Activated CD4-positive, alpha-beta T cell treated with anti-CD3 and anti-CD28 coated beads, Interleukin-10, Interleukin-2, amounts not matched to agents 100 ng/mL and 50 ng/mL, durations not matched to agents 16 hours and 8 hours (primary cell): ENCODE measurements at regions not wholly inside any gene's neighbourhood (a gene's known extent, or its start where the extent isn't known, plus 50 kb on each side); places are given as distances from the start of the nearest gene placed in this dataset.

Experiments
- DNase-seq: peaks from one replicate; pipeline ENCODE4 v3.0.0-alpha.2; 2020

DNA sequence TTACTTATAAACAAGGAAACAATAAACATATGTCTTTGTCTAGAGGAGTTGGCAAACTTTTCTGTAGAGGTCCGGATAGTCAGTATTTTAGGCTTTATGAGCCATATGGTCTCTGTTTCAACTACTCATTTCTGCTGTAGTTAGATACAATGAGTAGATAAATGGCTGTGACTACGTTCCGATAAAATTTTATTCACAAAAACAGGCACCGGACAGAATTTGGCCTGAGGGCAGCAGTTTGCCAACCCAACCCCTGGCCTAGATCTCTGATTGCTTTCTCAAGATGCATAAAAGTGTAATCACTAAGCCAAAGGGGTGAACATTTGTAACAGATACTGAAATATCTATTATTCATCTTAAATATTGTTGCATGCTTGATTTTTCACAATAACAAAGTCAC, 123.1 kb upstream of the ESRRG start:
- no peak for DNase-seq

DNA sequence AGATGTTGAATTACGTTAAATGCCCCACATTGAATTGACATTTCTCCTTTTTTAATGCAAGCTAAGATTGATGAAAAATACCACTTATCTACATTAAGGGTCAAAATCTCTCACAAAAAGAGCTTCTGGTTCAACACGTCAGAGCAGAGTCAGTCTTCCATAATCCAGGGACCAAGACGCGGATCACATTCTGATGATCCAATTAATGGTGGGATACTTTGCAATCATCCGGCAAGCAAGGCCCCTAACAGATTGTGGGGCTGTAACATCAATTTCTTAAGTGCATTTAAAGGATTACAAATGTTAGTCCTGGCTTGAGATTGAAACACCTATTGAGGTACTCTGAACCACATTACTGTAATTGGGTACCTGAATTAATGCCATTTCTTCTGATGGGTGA, 120.2 kb upstream of the ESRRG start:
- no peak for DNase-seq

DNA sequence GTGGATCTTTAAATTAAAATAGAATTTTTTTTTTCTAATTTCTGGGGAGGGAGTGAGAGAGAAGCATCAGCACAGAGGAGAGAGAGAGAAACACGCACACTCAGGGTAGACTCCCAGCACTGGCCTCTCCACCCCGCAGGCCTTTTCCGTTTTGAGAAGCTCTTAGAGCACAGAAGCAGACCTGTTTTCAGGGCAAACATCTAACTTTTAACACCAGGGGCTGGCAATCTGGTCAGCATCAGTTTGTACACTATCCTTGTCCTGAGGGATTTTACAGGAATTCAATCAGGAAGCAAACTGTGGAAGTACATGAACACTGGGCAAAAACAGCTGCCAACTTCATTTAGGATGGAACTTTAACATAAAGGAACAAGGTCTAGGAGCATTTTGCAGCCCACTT, 117.9 kb upstream of the ESRRG start:
- no peak for DNase-seq

DNA sequence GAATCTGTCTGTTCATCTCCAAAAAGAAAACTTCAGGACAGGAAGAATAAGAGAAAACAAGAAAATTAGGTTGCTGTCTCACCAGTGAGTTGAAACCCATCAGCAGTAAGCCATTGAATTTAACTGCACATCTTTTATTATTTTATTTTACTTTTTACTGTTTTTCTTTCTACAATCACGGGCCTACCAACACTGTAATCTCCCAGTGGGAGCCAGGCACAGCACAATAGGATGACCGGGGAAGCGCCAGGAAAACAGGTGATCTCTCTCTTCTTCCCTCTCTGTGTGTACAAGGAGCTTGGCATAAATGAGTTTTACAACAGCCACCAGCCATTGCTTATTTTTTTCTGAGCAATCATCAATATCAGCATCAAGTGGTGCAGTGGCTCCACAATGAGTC, 113.1 kb upstream of the ESRRG start:
- DNase-seq: no peak

- DNase-seq: no peak
Measured at GRCh38 chr1:216833509-216833908, 110.3 kb upstream of the ESRRG start.

DNA sequence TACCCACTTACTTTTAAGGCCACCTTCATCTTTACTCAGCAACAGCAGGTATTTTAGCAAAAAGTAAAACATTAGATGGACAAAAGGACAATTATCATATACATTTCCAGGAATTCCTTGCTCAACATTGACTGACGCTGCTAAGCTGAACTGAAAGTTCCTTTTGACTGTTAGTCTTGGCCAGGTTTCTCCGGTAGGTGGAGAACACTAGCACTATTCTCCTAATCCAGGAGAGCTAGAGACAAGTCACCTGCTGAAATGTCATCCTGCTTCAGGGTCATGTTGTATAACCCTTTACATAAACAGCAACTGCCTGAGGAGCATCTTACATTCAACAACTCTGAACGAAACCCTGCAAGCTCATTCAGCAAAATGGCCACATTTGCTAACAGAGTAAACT, 109.0 kb upstream of the ESRRG start:
- DNase-seq: no peak

GRCh38 chr1:216830424-216831210, 107.4 kb upstream of the ESRRG start:
- DNase-seq: no peak

GRCh38 chr1:216827251-216827650, 104.0 kb upstream of the ESRRG start:
- DNase-seq: no peak

DNA sequence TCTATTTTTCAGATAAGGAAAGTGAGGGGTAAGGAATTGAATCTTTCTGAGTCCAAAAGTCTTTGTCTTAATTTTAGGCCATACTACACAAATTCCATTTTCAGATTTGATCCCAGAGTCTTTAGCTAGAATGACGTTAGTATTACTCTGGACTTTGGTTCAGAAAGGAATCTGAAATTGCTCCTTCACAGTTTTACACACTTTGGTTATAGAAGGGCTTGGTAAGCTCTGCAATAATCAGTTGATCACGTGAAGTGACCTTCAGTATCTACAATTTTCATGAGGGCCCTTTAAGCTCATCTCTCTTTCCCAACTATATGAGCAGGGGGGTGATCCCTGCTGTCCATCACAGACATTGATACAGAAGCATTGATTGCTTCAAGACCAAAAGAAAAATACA, 103.4 kb upstream of the ESRRG start:
- no peak for DNase-seq

DNA sequence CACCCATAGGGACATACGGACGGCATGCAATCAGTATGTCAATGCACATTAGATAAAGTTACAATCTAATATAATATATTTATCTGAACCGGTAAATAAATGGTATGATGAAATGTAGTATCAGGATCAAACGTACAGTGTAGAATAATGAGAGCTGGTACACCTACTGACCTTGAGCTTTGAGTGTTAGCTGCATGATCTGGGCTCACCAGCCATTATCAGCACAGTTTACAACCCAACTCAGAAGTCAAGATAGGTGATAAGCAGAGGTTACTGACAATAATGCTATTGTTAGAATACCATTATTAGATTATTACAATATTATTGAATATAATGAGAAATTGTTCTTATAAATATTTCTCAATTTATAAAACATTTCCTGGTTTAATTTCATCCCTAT, 103.0 kb upstream of the ESRRG start:
- no peak for DNase-seq

- DNase-seq: no peak
Measured at GRCh38 chr1:216825557-216825956, 102.3 kb upstream of the ESRRG start.

DNA sequence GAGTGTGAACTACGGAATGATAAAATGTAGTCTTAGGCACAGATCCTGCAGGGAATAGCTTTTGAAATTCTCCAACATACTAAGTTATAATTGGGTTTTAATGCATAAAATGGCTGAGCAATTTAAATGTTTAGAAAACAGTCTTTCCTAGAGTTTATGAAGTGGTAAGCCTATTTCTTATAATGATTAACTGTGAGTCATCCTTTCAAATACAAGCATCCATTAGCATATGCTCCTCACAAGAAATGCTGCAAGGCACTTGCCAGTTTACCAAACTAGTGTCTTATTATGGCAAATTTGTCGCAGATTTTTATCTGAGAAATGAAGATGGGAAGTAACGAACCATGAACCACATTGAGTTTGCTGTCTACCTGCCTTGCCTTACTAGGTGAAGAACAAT, 101.3 kb upstream of the ESRRG start:
- no peak for DNase-seq

GRCh38 chr1:216823731-216824130, 100.5 kb upstream of the ESRRG start:
- DNase-seq: no peak

DNA sequence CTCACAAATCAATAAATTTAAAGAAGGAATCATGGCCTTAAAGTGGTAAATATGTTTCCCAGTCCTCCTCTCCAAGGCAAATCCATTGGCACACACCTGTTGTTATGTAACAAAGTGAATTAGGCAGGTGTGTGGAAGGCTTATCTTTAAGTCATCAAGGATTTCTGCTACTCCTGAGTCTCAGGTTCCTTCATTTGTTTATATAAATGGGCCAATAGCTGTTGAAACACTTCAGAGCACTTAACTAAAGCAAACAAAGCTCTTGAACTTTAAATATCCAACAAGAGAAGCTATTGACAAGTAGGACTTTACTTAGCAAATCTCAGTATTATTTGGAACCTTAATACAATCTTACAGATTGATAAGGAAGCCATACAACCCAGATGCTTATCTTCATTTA, 99.3 kb upstream of the ESRRG start:
- no peak for DNase-seq

DNA sequence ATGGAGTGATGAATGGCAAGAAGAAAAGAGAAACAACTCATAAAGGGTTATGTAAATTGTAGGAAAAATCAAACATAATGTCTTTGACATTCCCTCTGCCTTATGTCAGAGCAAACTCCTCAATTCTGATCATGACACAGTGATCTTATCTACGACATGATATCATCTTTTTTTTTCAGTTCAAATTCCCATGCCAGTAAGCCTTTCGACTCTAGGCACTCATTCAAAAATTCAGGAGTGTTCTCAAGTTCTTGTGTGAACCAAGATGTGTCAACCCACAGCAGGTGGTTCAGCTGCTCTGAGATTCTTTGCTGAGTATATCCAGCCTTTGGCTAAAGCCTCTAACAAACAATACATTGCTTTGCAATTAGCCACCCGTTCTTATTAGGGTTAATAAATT, 97.1 kb upstream of the ESRRG start:
- no peak for DNase-seq

DNA sequence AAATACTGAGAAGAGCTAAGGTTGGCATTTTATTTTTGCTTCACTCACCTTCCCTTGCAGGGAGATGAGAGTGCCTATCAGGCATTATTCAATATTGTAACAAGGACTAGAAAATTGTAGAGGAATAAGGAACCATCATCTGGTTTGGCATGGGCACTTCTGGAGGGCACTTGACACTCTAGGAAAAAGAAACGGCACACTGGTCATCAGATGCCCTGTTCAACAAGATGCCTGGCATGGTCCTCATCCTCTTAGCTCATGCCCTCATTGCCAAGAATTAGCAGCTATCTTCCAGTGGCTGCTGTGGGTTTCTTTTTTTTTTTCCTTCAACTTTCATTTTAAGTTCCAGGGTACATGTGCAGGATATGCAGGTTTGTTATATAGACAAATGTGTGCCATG, 95.1 kb upstream of the ESRRG start:
- DNase-seq: no peak

DNA sequence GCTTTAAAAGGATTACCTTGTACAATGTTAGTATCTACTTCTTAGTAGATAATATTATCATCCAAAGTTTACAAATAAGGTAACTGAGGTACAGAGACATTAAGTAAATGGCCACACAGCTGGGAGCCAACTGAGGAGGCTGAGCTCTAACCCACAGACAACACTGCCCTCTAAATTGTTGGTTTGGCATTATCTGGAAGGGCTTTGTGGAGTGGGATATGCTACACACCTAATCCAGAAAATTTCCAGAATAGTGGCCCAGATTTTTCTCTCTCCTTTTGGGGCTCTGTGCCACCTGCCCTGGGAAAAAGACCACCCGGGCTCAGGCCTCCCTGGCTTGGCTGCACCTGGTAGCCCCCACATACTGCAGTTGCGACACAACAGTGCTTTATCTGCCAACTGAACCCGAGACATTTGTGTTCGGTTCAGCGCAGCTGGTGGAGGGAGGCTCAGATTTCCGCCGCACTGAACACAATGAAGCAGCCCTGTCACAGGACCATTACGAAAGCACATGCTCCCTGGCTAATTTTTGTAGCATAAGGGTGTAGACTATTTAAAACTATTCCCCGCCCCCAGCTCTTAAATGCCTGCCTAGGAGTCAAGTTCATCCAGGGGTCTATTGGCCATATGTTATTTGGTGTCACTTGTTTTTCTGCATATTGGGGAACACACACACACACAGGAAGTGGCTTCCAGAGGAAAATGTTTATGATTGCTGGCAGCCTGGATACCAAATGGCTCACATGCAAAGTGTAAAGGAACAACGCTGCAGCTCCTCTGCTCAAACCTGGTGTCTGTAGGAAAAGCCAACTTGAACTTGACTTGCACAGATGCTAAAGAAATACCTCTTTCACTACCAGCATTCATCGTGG, 92.3 kb upstream of the ESRRG start:
- no peak for DNase-seq

DNA sequence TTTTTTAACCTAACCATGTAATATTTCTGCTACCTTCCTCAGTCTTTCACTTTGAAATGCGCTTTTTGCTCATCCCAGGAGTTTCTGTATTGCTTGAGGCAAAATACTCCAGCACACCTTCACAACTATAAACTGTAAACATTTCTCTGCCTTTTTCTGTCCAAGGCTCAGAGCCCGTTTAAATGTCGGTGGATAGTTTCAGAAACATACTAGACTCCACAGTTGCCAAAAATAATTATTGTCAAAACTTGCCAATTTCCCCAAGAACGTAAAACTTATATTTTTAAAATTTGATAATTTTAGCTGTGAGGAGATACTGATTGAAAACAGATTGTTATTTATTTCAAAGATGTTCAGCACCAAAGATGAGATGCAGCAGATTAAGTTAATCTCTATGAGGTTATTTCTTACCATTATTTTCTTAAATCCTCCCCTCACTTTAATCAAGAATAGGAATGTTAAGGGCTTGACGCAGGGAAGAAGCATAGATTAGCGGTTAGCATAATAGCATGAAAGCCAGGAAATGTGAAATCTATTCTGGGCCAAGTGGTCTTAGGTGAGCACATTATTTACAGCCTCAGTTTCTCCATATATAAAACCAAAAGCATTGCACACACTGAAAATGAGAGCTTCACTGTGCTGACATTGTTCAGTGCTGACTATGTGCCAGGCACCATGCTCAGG, 91.5 kb upstream of the ESRRG start:
- no peak for DNase-seq

DNA sequence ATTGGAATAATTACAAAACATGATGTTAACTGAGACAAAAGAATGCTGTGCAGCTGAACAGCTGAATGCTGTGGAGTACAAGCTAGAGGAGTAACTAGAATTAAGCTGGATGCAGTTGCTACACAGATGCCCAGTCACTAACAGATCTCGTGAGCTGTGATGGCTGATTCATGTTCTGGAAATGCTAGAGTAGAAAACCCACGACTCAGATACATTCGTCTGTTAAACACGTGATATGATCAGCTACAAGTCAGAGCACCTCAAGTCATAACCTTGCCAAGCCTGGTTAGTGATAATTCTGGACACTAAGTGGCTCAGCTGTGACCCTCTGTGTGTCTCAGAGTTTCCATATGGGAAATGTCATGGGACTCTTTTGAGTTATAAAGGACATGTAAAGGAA, 89.7 kb upstream of the ESRRG start:
- DNase-seq: no peak

DNA sequence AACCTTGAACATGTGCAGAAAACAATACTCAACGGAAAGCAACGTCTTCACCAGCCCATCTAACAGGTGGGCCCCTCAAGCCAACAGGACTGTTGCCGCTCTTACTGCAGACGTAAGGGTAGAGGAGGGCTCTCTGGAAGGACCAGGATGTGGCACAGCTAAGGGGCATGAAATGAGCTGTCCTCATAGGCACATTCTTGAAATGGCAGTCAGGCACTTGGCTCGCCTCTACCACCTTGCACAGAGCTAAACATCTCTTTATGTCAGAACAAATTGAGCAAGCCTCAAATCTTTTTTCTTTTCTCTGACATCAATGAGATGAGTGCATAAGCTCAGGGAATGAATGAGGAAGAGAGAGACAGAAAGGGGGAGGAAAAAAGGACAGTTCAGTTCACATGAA, 86.4 kb upstream of the ESRRG start:
- DNase-seq: no peak

GRCh38 chr1:216807696-216808095, 84.5 kb upstream of the ESRRG start:
- no peak for DNase-seq

DNA sequence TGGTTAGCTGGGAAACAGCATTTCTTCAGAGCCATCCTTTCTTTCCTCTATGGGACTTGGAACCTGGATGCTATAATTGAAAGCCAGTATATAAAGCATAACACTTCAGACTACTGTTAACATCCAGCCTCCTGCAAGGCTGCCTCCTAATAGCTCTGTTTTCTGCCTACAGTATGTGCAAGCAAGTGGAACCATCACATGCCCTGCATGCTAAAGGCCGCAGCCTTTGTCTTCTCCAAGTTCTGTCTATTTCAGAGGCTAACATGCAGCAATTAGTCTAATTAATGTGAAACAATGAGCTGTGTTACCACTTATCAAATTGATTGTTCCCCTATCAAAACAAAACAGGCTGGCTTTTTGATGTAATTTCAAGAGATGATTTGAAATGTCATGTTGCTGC, 82.7 kb upstream of the ESRRG start:
- DNase-seq: no peak

- no peak for DNase-seq
Measured at GRCh38 chr1:216805233-216805632, 82.0 kb upstream of the ESRRG start.

DNA sequence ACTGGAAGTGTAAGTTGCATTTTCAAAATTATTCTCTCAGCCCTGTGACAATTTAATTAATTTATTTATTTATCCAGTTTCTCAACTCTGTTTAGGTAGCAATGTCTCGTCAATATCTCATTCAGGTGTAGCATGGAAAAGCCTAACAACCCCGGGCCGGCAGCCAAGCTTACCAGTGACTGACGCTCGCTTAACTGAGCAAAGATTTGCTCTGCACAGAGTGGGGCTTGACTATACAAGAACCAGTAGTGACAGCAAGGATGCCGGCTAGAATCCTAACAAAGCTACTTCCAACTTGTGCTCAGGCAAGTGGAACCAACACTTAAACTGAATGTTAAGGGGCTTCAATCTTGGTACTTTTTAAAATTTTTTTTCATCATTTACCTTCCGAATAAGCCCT, 80.9 kb upstream of the ESRRG start:
- no peak for DNase-seq
